ENCODE measurements at regions not wholly inside any gene's neighbourhood (a gene's known extent, or its start where the extent isn't known, plus 50 kb on each side); places are given as distances from the start of the nearest gene placed in this dataset.
A peak's percentile ranks its signal among the peaks of the same experiment; 100 is the strongest.

- no TSS peak for BruUV-seq (replicated peaks)
- Histone ChIP-seq H3K9me3 (no peaks in the 10 kb centered on the region), H3K36me3 (ENCODE audit: control insufficient read depth, insufficient read depth, low read length) (no peaks in the 10 kb centered on the region), H3K4me1 (no peaks in the 10 kb centered on the region), H3K4me3 (ENCODE audit: low read depth, low read length) (no peak overlapping the region), H3K27me3 (replicated peaks; ENCODE audit: control insufficient read depth, insufficient read depth, low read length) (no peaks in the 10 kb centered on the region)
- DNase-seq: no peak
- intact Hi-C loops (cut with micrococcal nuclease; ENCODE audit: unreplicated experiment): no loop called here
- CTCF ChIA-PET: no interaction called here
- H3K4me3 Mint-ChIP-seq (ENCODE audit: unreplicated experiment): no peak overlapping the region
- POLR2A ChIA-PET: no interaction called here
- peaks cover 6% of the 10 kb centered on the region for H3K27me3 Mint-ChIP-seq (ENCODE audit: insufficient read depth, unreplicated experiment)
- TF ChIP-seq, protein P1, sequence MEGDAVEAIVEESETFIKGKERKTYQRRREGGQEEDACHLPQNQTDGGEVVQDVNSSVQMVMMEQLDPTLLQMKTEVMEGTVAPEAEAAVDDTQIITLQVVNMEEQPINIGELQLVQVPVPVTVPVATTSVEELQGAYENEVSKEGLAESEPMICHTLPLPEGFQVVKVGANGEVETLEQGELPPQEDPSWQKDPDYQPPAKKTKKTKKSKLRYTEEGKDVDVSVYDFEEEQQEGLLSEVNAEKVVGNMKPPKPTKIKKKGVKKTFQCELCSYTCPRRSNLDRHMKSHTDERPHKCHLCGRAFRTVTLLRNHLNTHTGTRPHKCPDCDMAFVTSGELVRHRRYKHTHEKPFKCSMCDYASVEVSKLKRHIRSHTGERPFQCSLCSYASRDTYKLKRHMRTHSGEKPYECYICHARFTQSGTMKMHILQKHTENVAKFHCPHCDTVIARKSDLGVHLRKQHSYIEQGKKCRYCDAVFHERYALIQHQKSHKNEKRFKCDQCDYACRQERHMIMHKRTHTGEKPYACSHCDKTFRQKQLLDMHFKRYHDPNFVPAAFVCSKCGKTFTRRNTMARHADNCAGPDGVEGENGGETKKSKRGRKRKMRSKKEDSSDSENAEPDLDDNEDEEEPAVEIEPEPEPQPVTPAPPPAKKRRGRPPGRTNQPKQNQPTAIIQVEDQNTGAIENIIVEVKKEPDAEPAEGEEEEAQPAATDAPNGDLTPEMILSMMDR (IDR thresholded peaks at IDR 0.05; ENCODE audit: insufficient read depth in 1 of 2, low read depth in 1 of 2, low read length in 1 of 2, severe bottlenecking in 1 of 2, unreplicated experiment in 1 of 2): no peak
- H3K36me3 Mint-ChIP-seq (ENCODE audit: insufficient read depth, unreplicated experiment): no peaks in the 10 kb centered on the region
- no peaks in the 10 kb centered on the region for H3K9me3 Mint-ChIP-seq (ENCODE audit: unreplicated experiment)
- H3K27ac Mint-ChIP-seq (ENCODE audit: unreplicated experiment): no peak overlapping the region
- no peaks in the 10 kb centered on the region for H3K4me1 Mint-ChIP-seq (ENCODE audit: low read depth, unreplicated experiment)
Measured at GRCh38 chr3:69504232-69504631, 118.3 kb upstream of the FRMD4B start.

- Histone ChIP-seq H3K4me1 (no peaks in the 10 kb centered on the region), H3K27me3 (replicated peaks; ENCODE audit: control insufficient read depth, insufficient read depth, low read length) (no peaks in the 10 kb centered on the region), H3K9me3 (no peaks in the 10 kb centered on the region), H3K36me3 (ENCODE audit: control insufficient read depth, insufficient read depth, low read length) (no peaks in the 10 kb centered on the region), H3K4me3 (ENCODE audit: low read depth, low read length) (no peak overlapping the region)
- no peaks in the 10 kb centered on the region for H3K36me3 Mint-ChIP-seq (ENCODE audit: insufficient read depth, unreplicated experiment)
- no peak for DNase-seq
- intact Hi-C loops (cut with micrococcal nuclease; ENCODE audit: unreplicated experiment): no loop called here
- H3K27ac Mint-ChIP-seq (ENCODE audit: unreplicated experiment): peak overlapping the region; percentile 33
- TF ChIP-seq, protein P1 (IDR thresholded peaks at IDR 0.05; ENCODE audit: insufficient read depth in 1 of 2, low read depth in 1 of 2, low read length in 1 of 2, severe bottlenecking in 1 of 2, unreplicated experiment in 1 of 2): no peak
- no peak overlapping the region for H3K4me3 Mint-ChIP-seq (ENCODE audit: unreplicated experiment)
- BruUV-seq (replicated peaks): no TSS peak
- H3K4me1 Mint-ChIP-seq (ENCODE audit: low read depth, unreplicated experiment): no peaks in the 10 kb centered on the region
- H3K27me3 Mint-ChIP-seq (ENCODE audit: insufficient read depth, unreplicated experiment): peaks cover 8% of the 10 kb centered on the region
- ChIA-PET POLR2A (no interaction called here), CTCF (no interaction called here)
- no peaks in the 10 kb centered on the region for H3K9me3 Mint-ChIP-seq (ENCODE audit: unreplicated experiment)
Measured at GRCh38 chr3:69500604-69501003, 114.7 kb upstream of the FRMD4B start.

DNA sequence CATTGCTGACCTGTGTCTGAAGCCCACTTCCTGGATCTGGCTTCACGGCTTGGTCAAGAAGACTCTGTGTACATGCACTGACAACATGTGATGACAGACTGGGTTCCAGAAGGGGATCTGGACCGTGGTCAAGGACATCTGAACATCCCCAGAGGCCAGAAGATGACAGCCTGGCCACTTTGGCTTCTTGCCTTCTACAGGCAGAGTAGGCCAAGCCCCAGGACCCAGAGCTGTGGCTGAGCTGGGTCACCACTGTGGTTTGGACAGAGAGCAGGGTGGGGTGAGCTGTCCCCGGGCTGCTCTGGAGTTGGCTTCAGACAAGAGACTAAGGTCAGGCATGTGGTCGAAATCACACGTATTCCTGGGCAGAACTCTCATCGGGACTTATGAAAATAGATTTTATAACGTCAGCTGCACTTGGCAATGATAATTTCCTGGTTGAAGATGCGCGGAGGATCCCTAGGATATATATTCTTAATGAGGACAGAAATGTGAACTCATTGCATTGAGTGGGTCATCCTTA is 114.1 kb upstream of the FRMD4B start:
- Histone ChIP-seq H3K9me3 (no peaks in the 10 kb centered on the region), H3K27me3 (replicated peaks; ENCODE audit: control insufficient read depth, insufficient read depth, low read length) (no peaks in the 10 kb centered on the region), H3K4me1 (no peaks in the 10 kb centered on the region), H3K4me3 (ENCODE audit: low read depth, low read length) (no peak overlapping the region), H3K36me3 (ENCODE audit: control insufficient read depth, insufficient read depth, low read length) (no peaks in the 10 kb centered on the region)
- no peaks in the 10 kb centered on the region for H3K4me1 Mint-ChIP-seq (ENCODE audit: low read depth, unreplicated experiment)
- no peak overlapping the region for H3K4me3 Mint-ChIP-seq (ENCODE audit: unreplicated experiment)
- H3K9me3 Mint-ChIP-seq (ENCODE audit: unreplicated experiment): no peaks in the 10 kb centered on the region
- intact Hi-C loops (cut with micrococcal nuclease; ENCODE audit: unreplicated experiment): no loop called here
- H3K27ac Mint-ChIP-seq (ENCODE audit: unreplicated experiment): no peak overlapping the region
- H3K36me3 Mint-ChIP-seq (ENCODE audit: insufficient read depth, unreplicated experiment): no peaks in the 10 kb centered on the region
- CTCF ChIA-PET: no interaction called here
- peaks cover 8% of the 10 kb centered on the region for H3K27me3 Mint-ChIP-seq (ENCODE audit: insufficient read depth, unreplicated experiment)
- no peak for DNase-seq
- no TSS peak for BruUV-seq (replicated peaks)
- POLR2A ChIA-PET: no interaction called here
- TF ChIP-seq, protein P1 (IDR thresholded peaks at IDR 0.05; ENCODE audit: insufficient read depth in 1 of 2, low read depth in 1 of 2, low read length in 1 of 2, severe bottlenecking in 1 of 2, unreplicated experiment in 1 of 2): no peak
